ENCODE measurements at regions not wholly inside any gene's neighbourhood (a gene's known extent, or its start where the extent isn't known, plus 50 kb on each side); places are given as distances from the start of the nearest gene placed in this dataset.

DNA sequence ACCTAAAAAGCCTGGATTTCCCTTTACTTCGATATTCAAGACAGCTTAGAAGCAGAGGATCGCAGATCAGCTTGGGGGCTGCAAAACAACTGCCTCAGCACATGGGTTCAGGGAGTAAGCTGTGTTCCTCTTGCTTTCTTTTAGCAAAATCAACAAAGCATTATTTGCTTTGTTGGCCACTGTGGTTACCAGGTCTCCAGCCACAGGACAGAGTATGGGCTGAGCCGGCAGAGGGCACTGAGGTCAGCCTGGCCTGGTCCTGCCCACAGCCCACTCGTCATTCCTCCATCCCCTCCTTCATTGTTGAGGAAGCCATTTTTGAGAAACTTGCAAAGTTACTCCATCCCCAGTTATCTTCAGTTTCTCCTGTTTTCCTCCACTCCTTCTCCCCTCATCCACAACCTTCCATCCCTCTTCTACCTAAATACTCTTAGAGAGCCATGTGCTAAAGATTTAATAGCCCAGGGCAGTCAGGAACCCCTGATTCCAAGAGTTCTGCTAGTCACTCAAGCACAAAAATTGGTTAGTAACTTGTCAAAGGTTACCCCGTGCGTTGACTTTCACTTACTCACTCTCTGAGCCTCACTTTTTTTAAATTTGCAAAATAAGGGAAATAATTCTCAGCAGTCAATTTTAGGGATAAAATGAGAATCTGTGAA is 60.0 kb upstream of the HES1 start:
- Histone ChIP-seq H2AFZ (ENCODE audit: low read depth, low read length, poor library complexity, severe bottlenecking) (no peak overlapping the region), H3K9me3 (ENCODE audit: control insufficient read depth in 1 of 2, insufficient read depth in 1 of 2, low read depth in 1 of 2, low read length in 2 of 2) (no peaks in the 10 kb centered on the region), H3K79me2 (ENCODE audit: insufficient read depth, low read length) (no peaks in the 10 kb centered on the region), H4K20me1 (ENCODE audit: insufficient read depth) (no peaks in the 10 kb centered on the region), H3K4me2 (ENCODE audit: low read length) (no peak overlapping the region), H3K4me3 (replicated peaks in 1 of 2; ENCODE audit: low read depth in 1 of 2, low read length in 2 of 2) (no peak overlapping the region), H3K4me1 (ENCODE audit: control insufficient read depth in 1 of 2, insufficient read depth in 2 of 2, low read length in 2 of 2) (peaks cover 6 to 12% of the 10 kb centered on the region in 2 experiments; a peak in 3 of 4 replicates), H3K9ac (ENCODE audit: low read length) (no peak overlapping the region), H3K9me2 (ENCODE audit: insufficient read depth) (no peaks in the 10 kb centered on the region), H3K27ac (ENCODE audit: low read depth, low read length) (no peak overlapping the region), H3K27me3 (ENCODE audit: insufficient read depth, low read length) (peaks cover 1% of the 10 kb centered on the region; the same call in 1 of the 2 replicates), H3K36me3 (ENCODE audit: control insufficient read depth in 1 of 2, insufficient read depth in 2 of 2, low read length in 2 of 2) (no peaks in the 10 kb centered on the region)
- TF ChIP-seq ZFX (IDR thresholded peaks at IDR 0.05) (no peak), EZH2 (IDR thresholded peaks at IDR 0.05) (no peak), SIN3A (IDR thresholded peaks at IDR 0.05; ENCODE audit: low read depth) (no peak), JUND (IDR thresholded peaks at IDR 0.05) (no peak), EZH2phosphoT487 (IDR thresholded peaks at IDR 0.05; ENCODE audit: borderline replicate concordance) (no peak), SRF (IDR thresholded peaks at IDR 0.05; ENCODE audit: low read depth) (no peak), POLR2AphosphoS5 (IDR thresholded peaks at IDR 0.05; ENCODE audit: low read depth, low read length) (no peak)
- TF ChIP-seq, protein P1, sequence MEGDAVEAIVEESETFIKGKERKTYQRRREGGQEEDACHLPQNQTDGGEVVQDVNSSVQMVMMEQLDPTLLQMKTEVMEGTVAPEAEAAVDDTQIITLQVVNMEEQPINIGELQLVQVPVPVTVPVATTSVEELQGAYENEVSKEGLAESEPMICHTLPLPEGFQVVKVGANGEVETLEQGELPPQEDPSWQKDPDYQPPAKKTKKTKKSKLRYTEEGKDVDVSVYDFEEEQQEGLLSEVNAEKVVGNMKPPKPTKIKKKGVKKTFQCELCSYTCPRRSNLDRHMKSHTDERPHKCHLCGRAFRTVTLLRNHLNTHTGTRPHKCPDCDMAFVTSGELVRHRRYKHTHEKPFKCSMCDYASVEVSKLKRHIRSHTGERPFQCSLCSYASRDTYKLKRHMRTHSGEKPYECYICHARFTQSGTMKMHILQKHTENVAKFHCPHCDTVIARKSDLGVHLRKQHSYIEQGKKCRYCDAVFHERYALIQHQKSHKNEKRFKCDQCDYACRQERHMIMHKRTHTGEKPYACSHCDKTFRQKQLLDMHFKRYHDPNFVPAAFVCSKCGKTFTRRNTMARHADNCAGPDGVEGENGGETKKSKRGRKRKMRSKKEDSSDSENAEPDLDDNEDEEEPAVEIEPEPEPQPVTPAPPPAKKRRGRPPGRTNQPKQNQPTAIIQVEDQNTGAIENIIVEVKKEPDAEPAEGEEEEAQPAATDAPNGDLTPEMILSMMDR (IDR thresholded peaks at IDR 0.05 in 2 of 3, conservative IDR thresholded peaks at IDR 0.05 in 1 of 3; ENCODE audit: borderline replicate concordance in 1 of 3, insufficient read depth in 1 of 3, low read depth in 2 of 3, low read length in 2 of 3) = no peak
- DNase-seq (ENCODE audit: low read depth, low spot score) (no peak), ATAC-seq (no peak)
- BruUV-seq (replicated peaks) = no TSS peak
- RAD21 ChIA-PET (ENCODE audit: low non-redundant PET in 1 of 2, low total read pairs in 2 of 2, uncharacterized antibody in 2 of 2, unreplicated experiment in 2 of 2) = no interaction called here
- intact Hi-C loops (cut with micrococcal nuclease) = no loop called here
- CTCF ChIA-PET = no interaction called here
- POLR2A ChIA-PET = no interaction called here

DNA sequence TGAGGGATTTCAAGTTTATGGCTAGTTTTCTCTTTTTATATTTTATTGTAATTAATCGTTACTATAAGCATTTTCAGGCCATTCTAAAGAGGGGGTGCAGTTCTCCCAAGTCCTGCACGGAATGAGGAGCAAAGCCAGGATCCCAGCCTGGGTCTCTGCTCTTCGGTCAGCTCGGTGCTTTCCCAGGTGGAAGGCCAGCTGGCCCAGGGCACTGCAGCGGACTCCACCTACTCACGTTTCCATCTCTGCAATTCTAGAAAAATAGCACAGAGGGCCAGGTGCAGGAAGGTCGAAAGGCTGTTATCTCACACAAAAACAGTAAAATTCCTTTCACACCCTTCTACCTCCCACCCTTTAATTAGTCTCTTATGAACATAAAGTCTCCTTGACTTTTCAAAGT is 59.5 kb upstream of the HES1 start:
- H3K9me2 ChIP-seq (ENCODE audit: insufficient read depth) = no peaks in the 10 kb centered on the region
- H3K9me3 ChIP-seq (ENCODE audit: control insufficient read depth in 1 of 2, insufficient read depth in 1 of 2, low read depth in 1 of 2, low read length in 2 of 2) = no peaks in the 10 kb centered on the region
- H3K36me3 ChIP-seq (ENCODE audit: control insufficient read depth in 1 of 2, insufficient read depth in 2 of 2, low read length in 2 of 2) = no peaks in the 10 kb centered on the region
- no peaks in the 10 kb centered on the region for H3K79me2 ChIP-seq (ENCODE audit: insufficient read depth, low read length)
- H3K9ac ChIP-seq (ENCODE audit: low read length) = no peak overlapping the region
- intact Hi-C loops (cut with micrococcal nuclease) = no loop called here
- peaks cover 6% of the 10 kb centered on the region; the same call in 1 of the 2 replicates for H3K27me3 ChIP-seq (ENCODE audit: insufficient read depth, low read length)
- BruUV-seq (replicated peaks) = no TSS peak
- CTCF ChIA-PET = interaction anchor here (1.2 kb wide), 1 partner anchor 239 kb away, joined by 4 read pairs; no protein-coding TSS in a partner anchor
- no peak overlapping the region for H3K27ac ChIP-seq (ENCODE audit: low read depth, low read length)
- H3K4me3 ChIP-seq (replicated peaks in 1 of 2; ENCODE audit: low read depth in 1 of 2, low read length in 2 of 2) = no peak overlapping the region
- no peak overlapping the region for H3K4me2 ChIP-seq (ENCODE audit: low read length)
- ATAC-seq = no peak
- H3K4me1 ChIP-seq (ENCODE audit: control insufficient read depth in 1 of 2, insufficient read depth in 2 of 2, low read length in 2 of 2) = peaks cover 4 to 7% of the 10 kb centered on the region in 2 experiments; a peak in 3 of 4 replicates
- DNase-seq (ENCODE audit: low read depth, low spot score) = no peak
- no peak overlapping the region for H2AFZ ChIP-seq (ENCODE audit: low read depth, low read length, poor library complexity, severe bottlenecking)
- POLR2A ChIA-PET = interaction anchor here (1.7 kb wide), 1 partner anchor 13 kb away, joined by 4 read pairs; no protein-coding TSS in a partner anchor
- RAD21 ChIA-PET (ENCODE audit: low non-redundant PET in 1 of 2, low total read pairs in 2 of 2, uncharacterized antibody in 2 of 2, unreplicated experiment in 2 of 2) = no interaction called here
- H4K20me1 ChIP-seq (ENCODE audit: insufficient read depth) = no peaks in the 10 kb centered on the region
- no peak for TF ChIP-seq TCF7L2 (IDR thresholded peaks at IDR 0.05; ENCODE audit: borderline replicate concordance, extremely low read depth, insufficient read depth, insufficient read length)
- no peak for TF ChIP-seq EZH2 (IDR thresholded peaks at IDR 0.05)
- no peak for TF ChIP-seq ELF1 (IDR thresholded peaks at IDR 0.05; ENCODE audit: borderline replicate concordance, low read depth)
- no peak for TF ChIP-seq FOSL1 (IDR thresholded peaks at IDR 0.05; ENCODE audit: low read depth)
- no peak for TF ChIP-seq POLR2AphosphoS5 (IDR thresholded peaks at IDR 0.05; ENCODE audit: low read depth, low read length)
- TF ChIP-seq, protein P1 (IDR thresholded peaks at IDR 0.05 in 2 of 3, conservative IDR thresholded peaks at IDR 0.05 in 1 of 3; ENCODE audit: borderline replicate concordance in 1 of 3, insufficient read depth in 1 of 3, low read depth in 2 of 3, low read length in 2 of 3) = no peak
- TF ChIP-seq CBX3 (IDR thresholded peaks at IDR 0.05; ENCODE audit: low read depth) = no peak
- no peak for TF ChIP-seq JUND (IDR thresholded peaks at IDR 0.05)
- TF ChIP-seq POLR2A (IDR thresholded peaks at IDR 0.05; ENCODE audit: borderline replicate concordance, extremely low read depth, insufficient read depth, insufficient read length) = no peak
- TF ChIP-seq CEBPB (IDR thresholded peaks at IDR 0.05; ENCODE audit: low read depth) = no peak
- TF ChIP-seq SRF (IDR thresholded peaks at IDR 0.05; ENCODE audit: low read depth) = no peak
